ENCODE measurements at regions not wholly inside any gene's neighbourhood (a gene's known extent, or its start where the extent isn't known, plus 50 kb on each side); places are given as distances from the start of the nearest gene placed in this dataset.
"Not testable (repeated sequence)": the region's sequence is repeated elsewhere in the genome, so short reads cannot be mapped to it uniquely, and the experiment has no call there.

DNA sequence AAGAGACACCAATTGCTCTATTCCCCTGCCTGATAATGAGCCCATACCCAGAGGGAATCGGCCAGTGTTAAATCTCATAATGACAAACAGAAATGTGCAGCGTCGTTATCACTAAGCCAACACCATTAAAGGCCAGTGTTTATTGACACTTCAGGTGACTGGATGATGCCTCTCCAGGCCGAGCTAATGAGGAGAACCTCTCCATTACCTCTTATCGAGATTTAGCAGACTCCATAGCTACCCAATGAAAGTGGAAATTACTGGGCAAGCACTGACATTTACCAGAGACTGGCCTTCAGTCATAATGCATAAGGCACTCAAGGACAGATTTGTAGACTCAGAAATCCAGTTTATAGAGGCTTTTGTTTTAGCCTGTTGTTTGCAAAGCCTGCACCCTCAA is 669.5 kb downstream of the MAFB start:
- no peak for DNase-seq

DNA sequence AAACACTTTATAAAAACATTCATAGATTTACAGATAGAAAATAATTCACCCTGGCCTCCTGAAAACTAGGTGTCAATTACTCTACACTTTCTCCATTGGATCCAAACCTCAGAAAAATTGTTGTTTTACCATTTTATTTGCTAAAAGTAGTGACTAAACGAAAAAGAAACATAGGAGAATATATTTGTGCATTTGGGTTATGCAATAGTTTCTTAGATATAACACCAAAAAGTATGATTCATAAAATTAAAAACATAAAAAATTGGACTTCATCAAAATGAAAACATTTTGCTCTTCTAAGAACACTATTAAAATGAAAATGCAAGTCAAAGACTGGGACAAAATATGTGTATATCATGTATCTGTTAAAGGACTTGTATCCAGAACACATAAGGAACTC is 671.3 kb downstream of the MAFB start:
- no peak for DNase-seq

DNA sequence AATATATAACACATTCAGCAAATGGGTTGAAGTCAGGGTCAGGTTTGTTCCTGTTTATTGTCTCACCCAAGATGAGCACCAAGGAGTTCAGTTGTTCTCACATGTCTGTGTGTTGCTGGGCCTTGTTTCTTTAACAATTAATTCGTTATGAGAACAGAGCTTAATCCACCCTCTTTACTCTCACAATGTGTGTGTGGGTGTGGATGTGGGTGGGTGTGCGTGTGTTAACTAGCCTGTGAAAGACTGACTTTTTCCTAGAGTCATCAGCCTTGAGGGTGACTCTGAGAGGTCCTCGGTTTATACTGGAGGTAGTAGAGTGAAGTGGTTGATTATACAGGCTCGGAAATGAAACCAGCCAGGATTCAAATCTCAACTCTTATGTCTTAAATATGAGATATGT is 672.1 kb downstream of the MAFB start:
- no peak for DNase-seq

DNA sequence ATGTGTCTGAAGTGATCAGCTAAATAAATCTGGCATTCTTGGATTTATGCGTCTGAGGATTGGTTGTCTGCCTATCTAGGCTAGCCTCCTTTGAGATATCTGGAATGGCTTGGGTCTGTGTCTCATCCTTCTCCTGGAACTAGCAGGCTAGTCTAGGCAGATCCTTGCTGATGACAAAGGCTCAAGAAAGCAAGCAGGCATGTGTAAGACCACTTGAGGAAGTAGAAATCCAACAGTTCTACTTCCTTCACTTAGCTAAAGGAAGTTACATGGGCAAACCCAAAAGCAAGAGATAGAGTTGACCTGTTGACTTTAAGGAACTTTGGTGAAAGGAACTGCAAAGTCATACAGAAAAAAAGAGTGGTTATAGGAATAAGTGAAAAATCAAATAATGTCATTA is 672.6 kb downstream of the MAFB start:
- DNase-seq, result no peak

DNA sequence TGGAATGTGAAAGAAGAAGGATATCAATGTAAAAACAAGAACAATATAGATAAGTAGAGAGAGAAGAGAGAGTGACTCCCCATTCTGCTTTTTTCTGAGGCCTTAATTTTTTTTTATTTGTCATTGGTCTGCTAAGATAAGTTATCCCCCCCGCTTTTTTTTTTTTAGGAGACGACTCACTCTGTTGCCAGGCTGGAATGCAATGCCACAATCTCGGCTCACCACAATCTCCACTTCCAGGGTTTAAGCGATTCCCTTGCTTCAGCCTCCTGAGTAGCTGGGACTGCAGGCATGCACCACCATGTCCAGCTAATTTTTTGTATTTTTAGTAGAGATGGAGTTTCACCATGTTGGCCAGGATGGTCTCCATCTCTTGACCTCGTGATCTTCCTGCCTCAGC is 677.0 kb downstream of the MAFB start:
- DNase-seq, result not testable (repeated sequence)

DNA sequence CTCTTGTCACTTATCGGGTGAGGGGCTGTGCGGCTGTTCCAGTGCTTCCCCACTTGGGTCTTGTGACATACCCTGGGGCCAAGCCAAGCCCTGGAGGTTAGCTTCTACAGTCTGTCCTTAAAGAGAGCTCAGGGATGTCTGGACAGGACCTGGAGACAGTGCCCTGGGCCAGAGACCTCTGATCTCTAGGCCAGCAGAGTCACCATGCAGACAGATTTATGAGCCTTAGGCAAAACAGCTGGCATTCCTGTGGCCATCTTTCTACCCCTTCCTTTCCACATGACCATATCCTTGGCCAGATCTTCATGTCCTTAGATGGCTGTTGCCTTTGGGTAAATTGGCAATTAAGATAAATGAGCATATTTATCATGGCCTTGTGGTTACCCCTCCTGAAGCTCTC is 678.6 kb downstream of the MAFB start:
- no peak for DNase-seq

DNA sequence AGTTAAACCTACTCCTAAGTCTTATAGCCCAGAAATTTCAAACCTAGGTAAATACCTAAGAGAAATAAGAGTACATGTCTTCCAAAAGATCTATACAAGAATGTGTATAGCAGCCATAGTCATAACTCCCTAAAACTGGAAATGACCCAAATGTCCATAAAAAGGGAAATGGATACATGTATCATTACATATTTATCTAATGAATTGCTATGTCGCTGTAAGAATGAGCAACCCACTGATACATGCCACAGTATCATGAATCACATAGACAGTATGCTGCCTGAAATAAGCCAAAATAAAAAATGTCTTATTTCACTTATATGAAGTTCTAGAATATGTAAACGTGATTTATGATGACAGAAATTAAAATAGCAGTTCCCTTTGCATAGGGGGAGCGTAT is 679.5 kb downstream of the MAFB start:
- no peak for DNase-seq

DNA sequence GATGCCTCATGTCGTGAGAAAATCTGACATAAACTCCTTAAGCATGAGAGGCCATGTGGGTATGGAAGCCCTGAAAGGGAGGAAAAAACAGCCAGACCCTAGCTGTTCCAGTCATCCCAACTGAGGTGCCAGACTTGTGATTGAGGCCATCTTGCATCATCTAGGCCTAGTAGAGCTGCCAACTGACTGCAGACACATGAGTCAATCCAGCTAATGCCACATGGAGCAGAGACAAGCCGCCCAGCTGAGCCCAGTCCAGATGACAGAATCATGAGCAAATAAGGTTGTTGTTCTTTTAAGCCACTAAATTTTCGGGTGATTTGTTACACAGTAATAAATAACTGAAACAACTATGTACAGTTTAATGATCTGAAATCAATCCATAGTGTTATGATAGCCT is 680.9 kb downstream of the MAFB start:
- no peak for DNase-seq

DNA sequence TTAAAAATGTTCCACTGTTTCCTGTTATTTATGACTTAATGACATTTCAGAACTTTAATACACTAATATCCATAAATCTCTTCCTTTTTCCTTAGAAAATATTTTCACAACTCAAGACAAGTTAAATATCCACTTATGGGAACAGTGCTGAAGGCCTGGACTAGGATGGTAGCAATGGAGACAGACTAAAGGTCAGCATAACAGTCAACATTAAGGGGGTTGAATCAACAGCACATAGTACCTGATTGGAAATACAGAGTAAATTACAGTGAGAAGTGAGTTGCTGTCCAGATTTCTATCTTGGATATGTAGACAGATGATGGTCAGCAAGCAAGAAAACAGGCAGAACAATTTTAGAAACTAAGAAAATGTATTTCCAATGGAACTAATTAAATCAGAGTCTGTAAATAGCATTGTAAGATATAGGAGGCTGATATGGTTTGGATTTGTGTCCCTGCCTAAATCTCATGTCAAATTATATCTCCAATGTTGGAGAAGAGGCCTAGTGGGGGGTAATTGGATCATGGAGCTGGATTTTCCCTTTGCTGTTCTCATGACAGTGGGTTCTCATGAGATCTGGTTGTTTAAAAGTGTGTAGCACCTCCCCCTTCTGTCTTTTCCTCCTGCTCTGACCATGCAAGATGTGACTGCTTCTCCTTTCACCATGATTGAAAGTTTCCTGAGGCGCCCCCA is 682.7 kb downstream of the MAFB start:
- DNase-seq, result no peak

DNA sequence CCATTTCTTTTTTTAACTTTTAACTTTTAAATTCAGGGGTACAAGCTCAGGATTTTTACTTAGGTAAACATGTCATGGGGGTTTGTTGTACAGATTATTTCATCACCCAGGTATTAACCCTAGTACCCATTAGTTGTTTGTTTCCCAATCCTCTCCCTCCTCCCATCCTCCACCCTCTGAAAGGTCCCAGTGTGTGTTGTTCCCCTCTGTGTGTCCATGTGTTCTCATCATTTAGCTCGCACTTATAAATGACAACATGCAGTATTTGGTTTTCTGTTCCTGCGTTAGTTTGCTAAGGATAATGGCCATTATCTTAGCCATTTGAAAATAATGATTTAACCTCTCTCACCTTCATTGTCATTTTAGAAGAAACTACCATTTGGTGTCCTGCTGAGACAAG is 684.9 kb downstream of the MAFB start:
- not testable (repeated sequence) for DNase-seq

DNA sequence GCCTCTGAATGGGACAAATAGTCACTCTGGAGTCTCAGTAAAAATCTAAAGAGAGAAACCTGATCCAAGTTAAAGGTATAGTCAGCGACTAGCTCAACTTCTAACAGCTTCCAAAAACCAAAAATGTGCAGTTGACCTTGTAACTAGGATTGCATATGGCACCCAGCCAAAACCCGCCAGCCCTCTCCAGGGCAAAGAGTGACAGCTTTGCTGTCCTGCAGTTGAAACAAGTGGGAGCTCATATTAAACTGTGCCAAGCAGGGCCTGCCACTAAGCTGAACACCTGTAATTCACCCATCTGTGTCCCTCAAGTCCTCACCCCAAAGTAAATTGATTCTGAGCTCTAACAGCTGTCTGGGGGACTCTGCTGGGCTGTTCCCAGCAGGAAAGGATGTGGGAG is 695.3 kb downstream of the MAFB start:
- peak; percentile 49 for DNase-seq

DNA sequence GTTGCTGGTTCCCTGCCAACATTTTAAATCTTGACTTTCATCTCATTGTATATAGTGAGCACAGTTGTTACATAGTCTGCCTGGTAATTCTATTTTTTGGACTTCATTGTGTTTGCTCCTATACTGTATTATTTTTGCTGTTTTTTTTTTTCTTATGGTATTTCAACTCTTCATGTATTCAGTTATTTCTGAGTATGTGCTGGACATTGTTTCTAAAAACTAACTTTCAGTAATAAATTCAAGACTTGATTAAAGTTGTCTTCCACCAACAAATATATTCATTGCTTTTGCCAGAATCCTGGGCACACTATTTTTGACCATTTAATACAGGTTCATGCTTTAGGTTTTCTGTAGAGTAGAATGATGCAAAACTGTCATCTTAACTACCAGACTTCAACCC is 698.3 kb downstream of the MAFB start:
- no peak for DNase-seq

DNA sequence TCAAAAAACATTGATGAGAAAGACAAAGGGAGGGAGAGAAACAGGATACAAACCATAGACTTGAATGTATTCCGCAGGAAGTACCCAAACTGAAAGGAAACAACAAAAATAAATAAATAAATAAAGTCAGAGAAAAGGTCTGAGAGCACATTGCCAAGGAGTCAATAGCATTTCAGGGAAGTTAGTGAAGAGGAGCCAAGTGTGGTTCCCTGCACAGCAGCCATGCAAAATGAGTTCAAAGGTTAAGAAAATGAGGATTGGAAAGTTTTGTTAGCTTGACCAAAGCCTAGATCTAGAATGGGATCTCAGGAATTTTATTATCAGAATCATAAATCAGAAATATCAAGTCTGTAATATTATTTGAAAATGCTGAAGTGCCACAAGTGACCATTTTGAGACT is 700.0 kb downstream of the MAFB start:
- no peak for DNase-seq

DNA sequence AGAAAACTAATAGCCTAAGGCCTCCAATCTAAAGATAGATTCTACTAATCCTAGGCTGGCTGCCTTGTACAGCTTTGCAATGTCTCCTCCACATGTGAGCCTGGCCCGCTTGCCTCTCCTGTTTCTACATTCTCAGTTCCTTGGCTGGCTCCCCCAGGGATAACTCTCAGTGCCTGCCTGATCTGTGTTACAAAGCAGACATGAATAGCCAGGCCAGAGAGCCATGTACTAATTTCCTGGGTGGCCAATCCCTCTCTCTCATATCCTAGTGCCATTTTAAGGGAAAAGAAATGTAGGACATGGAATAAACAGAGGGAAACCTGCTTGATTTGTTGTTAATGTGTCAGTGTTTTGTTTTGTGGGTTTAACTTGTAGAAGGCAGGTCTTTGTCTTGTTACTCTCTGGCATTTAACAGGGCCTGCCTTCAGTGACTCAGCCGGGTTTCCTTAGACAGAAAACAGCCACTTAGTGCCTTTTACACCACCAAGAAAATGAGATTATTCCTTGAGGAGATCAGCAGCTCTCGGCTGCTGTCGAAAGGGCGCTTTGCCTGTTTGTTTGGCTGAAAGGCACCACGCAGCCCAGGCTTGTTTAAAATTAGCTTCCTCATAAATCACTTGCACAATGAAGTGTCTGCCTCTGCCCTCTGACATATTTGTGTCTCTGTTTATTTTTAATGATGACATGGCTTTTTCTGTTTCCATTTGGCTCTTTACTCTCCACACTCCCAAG is 702.7 kb downstream of the MAFB start:
- DNase-seq, result peak; percentile 6

DNA sequence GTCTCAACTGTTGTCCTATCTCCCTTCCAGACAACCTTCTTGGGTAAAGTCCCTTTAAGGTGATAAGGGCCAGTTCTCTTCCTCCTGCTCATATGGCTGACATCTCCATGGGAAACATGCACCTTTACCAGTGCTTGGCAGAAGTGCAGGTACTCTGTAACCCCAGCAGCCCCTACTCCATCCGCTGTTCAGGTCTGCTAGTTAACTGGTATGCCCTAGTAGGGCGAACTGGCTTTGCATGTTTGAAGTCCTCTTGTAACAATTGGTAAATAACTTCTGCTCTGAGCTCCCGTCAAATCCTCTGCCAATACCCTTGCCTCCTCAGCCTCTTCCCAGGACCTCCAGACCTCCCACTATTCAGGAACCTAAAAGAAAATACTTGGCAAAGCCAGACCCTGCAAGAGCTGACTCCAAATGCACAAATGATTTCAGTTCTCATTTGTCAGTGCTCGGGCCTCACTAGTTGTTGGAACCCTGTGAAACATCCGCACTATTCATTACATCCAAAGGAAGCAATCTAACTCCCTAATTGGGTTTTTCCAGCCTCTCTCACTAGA is 703.7 kb downstream of the MAFB start:
- DNase-seq, result no peak

DNA sequence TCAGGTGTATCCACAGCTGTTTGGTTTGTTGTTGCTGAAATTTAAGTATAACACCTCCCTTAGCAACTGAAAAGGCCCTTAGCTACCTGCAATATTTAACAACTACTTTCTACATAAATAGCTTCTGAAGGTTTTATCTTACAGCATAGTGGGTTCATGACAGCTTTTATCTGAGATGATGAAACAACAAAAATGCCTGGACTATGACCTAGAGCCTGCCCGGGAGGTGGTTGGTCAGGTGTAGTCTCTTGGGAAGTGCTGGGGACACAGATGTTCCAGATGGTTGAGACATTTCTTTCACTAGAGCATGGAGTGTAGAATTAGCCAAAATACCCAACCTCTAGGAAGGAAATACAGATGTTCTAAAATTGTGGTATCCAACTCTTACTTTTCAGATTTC is 705.4 kb downstream of the MAFB start:
- no peak for DNase-seq

DNA sequence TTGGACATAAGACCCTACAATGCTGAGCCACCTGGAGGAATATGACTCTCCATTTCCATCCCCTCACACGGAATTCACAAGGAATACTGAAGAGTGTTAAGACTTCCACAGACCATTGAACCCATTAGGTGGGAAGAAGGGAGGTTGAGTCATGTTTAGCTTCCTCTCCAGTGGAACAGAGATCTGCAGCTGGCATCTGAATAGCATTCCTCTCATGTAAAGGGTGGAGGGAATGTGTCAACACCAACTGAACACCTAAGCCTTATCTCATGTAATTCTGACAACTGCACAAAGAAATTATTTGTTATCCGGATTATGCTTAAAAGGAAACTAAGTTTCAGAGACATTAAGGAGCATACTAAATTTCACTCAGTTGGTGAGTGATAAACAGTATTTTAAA is 705.9 kb downstream of the MAFB start:
- no peak for DNase-seq

DNA sequence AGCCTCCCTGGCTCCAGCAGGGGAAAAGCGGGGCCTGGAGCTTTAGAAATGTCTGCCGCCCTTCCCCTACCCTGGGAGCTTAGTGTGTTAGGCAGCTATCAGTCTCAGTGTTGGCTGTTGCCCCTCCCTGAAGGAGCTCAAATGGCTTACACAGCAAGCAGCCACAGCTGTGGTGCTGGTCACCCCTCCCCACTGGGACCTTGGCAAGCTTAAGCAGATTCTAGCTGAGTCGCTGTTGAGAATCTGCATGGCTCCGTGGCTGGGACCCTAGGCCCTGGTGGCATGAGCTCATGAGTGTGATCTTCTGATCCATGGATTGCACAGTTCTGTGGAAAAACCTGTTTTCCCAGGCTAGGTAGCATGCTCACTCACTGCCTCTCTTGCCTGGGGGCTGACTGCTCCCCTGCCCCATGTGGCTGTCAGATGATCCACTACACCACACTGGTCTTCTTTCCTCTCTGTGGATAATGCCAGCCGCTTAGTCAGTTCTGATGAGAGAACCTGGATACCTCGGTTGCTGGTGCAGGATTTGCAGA is 714.0 kb downstream of the MAFB start:
- DNase-seq, result no peak

DNA sequence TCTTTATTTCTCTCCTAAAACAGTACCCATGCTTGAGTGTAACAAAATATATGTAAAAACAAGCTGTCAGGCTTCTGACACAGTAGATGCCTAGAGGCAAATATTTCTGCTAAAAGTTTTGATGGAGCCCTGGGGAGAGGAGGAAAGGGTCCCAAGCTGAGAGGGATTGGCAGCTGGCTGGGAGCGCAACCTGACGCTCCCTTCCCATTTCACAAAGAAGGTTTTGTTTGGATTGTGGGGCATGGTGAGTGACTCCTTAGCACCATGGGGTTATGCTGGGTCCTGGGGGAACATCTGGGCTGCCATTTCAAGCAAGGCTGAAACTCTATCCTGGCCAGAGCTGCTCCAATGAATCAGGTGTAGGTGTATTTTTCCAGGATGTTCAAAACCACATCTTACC is 720.5 kb downstream of the MAFB start:
- DNase-seq, result no peak

DNA sequence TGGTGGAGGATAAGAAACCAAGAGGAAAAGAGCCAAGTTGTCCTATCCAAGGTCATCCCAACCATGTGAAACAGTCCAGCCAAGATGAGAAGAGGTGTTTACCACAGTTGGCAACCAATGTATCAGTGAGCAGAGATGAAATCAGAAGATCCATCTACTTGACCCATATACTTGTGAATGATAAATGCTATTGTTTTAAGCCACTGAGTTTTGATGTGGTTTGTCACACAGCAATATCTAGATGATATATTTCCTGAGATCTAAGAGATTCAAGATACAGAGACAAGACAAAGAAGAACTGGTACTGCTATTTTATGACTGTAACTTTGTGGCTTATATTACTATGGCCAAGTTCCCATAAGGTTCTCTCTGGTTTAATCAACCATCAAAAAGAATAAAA is 721.2 kb downstream of the MAFB start:
- DNase-seq, result no peak

DNA sequence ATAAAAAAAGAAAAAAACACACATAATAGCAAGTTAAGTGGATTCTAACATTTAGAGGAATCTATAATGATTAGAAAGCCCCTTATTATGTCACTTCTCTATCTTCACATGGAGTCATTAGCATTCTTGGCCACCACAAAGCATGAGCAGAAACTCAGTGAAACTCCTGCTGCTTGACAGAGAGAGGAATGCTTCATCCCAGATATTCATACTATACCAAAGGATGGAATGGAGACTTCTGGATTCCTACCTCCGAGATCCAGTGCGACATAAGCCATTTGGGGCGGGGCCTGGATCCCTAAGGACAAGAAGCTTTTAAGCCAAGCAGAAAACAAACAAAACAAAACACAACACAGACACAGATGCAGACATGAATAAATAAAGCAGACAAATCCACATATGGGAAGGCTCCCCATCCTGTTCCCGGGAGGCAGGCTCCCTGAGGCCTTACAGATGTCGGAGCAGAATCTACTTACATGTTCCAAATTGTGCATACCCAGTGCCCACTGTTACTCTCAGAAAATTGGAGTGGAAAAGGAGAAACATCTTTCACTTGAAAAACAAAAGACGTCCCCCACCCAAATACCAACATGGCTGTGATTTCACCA is 727.3 kb downstream of the MAFB start:
- DNase-seq, result peak; percentile 64

DNA sequence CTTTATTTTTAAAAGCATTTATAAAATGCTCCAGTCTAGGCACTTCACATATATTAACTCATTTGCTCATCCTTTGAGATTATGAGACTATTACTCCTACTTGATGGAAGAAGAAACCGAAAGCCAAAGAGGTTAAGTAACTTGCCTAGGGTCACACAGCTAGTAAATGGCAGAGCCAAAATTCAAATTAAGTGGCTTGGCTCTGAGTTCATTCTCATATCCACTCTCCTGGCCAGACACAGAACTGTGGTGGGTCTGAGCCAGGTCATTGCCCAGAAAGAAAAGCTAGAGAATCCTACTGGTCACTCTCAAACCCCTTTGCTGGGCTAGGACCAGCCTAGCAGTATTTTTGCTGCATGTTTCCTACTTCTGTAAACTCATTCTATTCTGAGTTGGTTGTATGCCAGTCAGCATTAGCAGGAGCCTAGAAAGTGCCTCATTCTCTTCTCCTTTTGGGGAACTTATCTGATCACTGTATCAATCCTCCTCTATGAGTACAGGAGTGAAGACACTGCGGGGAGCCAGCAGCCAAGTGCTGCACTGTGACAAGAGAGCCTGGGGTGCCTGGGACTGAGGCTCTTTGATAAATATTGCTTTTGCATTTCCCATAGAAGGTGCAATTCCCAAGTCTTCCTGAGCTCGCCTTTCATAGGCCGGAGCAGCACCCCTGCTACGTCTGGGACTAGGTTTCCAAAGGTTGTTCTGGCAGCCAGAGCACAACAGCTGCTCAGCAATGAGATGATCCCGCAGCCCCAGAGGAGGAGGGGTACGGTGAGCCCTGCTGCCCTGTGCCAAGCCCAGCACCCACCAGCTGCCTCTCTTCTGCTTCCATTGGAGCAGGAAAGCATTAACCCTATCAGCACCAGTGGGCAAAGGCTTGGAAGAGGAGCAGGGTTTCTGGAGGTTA is 728.3 kb downstream of the MAFB start:
- DNase-seq, result peak; percentile 92

DNA sequence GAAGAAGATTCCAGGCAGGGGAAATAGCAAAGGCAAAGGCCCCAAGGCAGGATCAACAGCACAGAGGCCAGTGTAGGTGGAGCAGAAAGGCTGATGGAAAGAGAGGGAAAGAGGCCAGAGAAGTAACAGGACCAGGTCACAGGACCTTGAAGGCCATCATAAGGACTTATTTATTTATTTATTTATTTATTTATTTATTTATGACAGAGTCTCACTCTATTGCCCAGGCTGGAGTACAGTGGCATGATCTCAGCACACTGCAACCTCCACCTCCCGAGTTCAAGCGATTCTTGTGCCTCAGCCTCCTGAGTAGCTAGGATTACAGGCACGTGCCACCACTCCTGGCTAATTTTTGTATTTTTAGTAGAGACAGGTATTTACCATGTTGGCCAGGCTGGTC is 731.1 kb downstream of the MAFB start:
- not testable (repeated sequence) for DNase-seq
